ENCODE measurements at regions not wholly inside any gene's neighbourhood (a gene's known extent, or its start where the extent isn't known, plus 50 kb on each side); places are given as distances from the start of the nearest gene placed in this dataset.

- CTCF ChIA-PET (ENCODE audit: unreplicated experiment) = no interaction called here
- no peaks in the 10 kb centered on the region for H3K79me2 ChIP-seq (ENCODE audit: insufficient read depth, low read depth, low read length)
- H3K4me2 ChIP-seq (ENCODE audit: low read length) = no peak overlapping the region
- no peaks in the 10 kb centered on the region for H3K9me2 ChIP-seq (ENCODE audit: insufficient read depth, low read length)
- no peak for TF ChIP-seq CTCF (conservative IDR thresholded peaks at IDR 0.05; ENCODE audit: low read length)
- no peak for TF ChIP-seq EZH2phosphoT487 (IDR thresholded peaks at IDR 0.05; ENCODE audit: borderline replicate concordance, low read depth, low read length)
- no TSS peak for BruUV-seq (replicated peaks)
- no peak overlapping the region for H3K4me3 ChIP-seq (ENCODE audit: low read depth, low read length, poor library complexity, severe bottlenecking)
- no peak overlapping the region for H2AFZ ChIP-seq (ENCODE audit: low read length)
- POLR2A ChIA-PET = interaction anchor here (0.7 to 1.6 kb wide), 4 partner anchors 11 to 1325 kb away, joined by 3 to 7 read pairs (median 4); no protein-coding TSS in a partner anchor
- no peaks in the 10 kb centered on the region for H4K20me1 ChIP-seq (ENCODE audit: insufficient read depth, low read length)
- H3K4me1 ChIP-seq (ENCODE audit: insufficient read depth, low read length, poor library complexity, severe bottlenecking) = no peaks in the 10 kb centered on the region
- H3K27ac ChIP-seq (ENCODE audit: low read depth, low read length, poor library complexity, severe bottlenecking) = no peak overlapping the region
- no peaks in the 10 kb centered on the region for H3K9me3 ChIP-seq (ENCODE audit: low read length)
- intact Hi-C loops (cut with micrococcal nuclease; ENCODE audit: unreplicated experiment) = no loop called here
- no peaks in the 10 kb centered on the region for H3K36me3 ChIP-seq (ENCODE audit: insufficient read depth, low read length)
- DNase-seq (ENCODE audit: low spot score) = no peak
Measured at GRCh38 chr4:24174602-24175001, 284.8 kb upstream of the PPARGC1A start.

- Histone ChIP-seq H3K4me3 (ENCODE audit: low read depth, low read length, poor library complexity, severe bottlenecking) (no peak overlapping the region), H3K79me2 (ENCODE audit: insufficient read depth, low read depth, low read length) (no peaks in the 10 kb centered on the region), H3K36me3 (ENCODE audit: insufficient read depth, low read length) (no peaks in the 10 kb centered on the region), H3K4me1 (ENCODE audit: insufficient read depth, low read length, poor library complexity, severe bottlenecking) (no peaks in the 10 kb centered on the region), H3K27ac (ENCODE audit: low read depth, low read length, poor library complexity, severe bottlenecking) (no peak overlapping the region), H3K9me2 (ENCODE audit: insufficient read depth, low read length) (no peaks in the 10 kb centered on the region), H3K4me2 (ENCODE audit: low read length) (no peak overlapping the region), H4K20me1 (ENCODE audit: insufficient read depth, low read length) (no peaks in the 10 kb centered on the region), H3K9me3 (ENCODE audit: low read length) (no peaks in the 10 kb centered on the region), H2AFZ (ENCODE audit: low read length) (no peak overlapping the region)
- intact Hi-C loops (cut with micrococcal nuclease; ENCODE audit: unreplicated experiment) = no loop called here
- no TSS peak for BruUV-seq (replicated peaks)
- no peak for DNase-seq (ENCODE audit: low spot score)
- ChIA-PET CTCF (ENCODE audit: unreplicated experiment) (no interaction called here), POLR2A (no interaction called here)
- TF ChIP-seq EZH2phosphoT487 (IDR thresholded peaks at IDR 0.05; ENCODE audit: borderline replicate concordance, low read depth, low read length) = no peak
- TF ChIP-seq CTCF (conservative IDR thresholded peaks at IDR 0.05; ENCODE audit: low read length) = no peak
Measured at GRCh38 chr4:24172406-24172805, 282.6 kb upstream of the PPARGC1A start.

GRCh38 chr4:24169956-24170355, 280.1 kb upstream of the PPARGC1A start:
- intact Hi-C loops (cut with micrococcal nuclease; ENCODE audit: unreplicated experiment) = no loop called here
- Histone ChIP-seq H3K4me2 (ENCODE audit: low read length) (no peak overlapping the region), H3K79me2 (ENCODE audit: insufficient read depth, low read depth, low read length) (no peaks in the 10 kb centered on the region), H4K20me1 (ENCODE audit: insufficient read depth, low read length) (no peaks in the 10 kb centered on the region), H3K27ac (ENCODE audit: low read depth, low read length, poor library complexity, severe bottlenecking) (no peak overlapping the region), H2AFZ (ENCODE audit: low read length) (no peak overlapping the region), H3K4me1 (ENCODE audit: insufficient read depth, low read length, poor library complexity, severe bottlenecking) (no peaks in the 10 kb centered on the region), H3K9me3 (ENCODE audit: low read length) (no peaks in the 10 kb centered on the region), H3K36me3 (ENCODE audit: insufficient read depth, low read length) (no peaks in the 10 kb centered on the region), H3K4me3 (ENCODE audit: low read depth, low read length, poor library complexity, severe bottlenecking) (no peak overlapping the region), H3K9me2 (ENCODE audit: insufficient read depth, low read length) (no peaks in the 10 kb centered on the region)
- no peak for TF ChIP-seq CTCF (conservative IDR thresholded peaks at IDR 0.05; ENCODE audit: low read length)
- no peak for TF ChIP-seq EZH2phosphoT487 (IDR thresholded peaks at IDR 0.05; ENCODE audit: borderline replicate concordance, low read depth, low read length)
- ChIA-PET POLR2A (no interaction called here), CTCF (ENCODE audit: unreplicated experiment) (no interaction called here)
- no peak for DNase-seq (ENCODE audit: low spot score)
- no TSS peak for BruUV-seq (replicated peaks)
